Epithelial cell of esophagus (primary cell): ENCODE measurements at regions not wholly inside any gene's neighbourhood (a gene's known extent, or its start where the extent isn't known, plus 50 kb on each side); places are given as distances from the start of the nearest gene placed in this dataset.

Experiments
- DNase-seq: peaks from one replicate; pipeline ENCODE4 v3.0.0; 2010; ENCODE audit warnings: low read depth
- H3K4me3 ChIP-seq: 2 replicates; pipeline ENCODE4 v1.5.1; 2011; ENCODE audit warnings: mild to moderate bottlenecking, low read length, control low read depth
- TF ChIP-seq, protein P1 (sequence below): IDR thresholded peaks from 2 replicates; pipeline ENCODE4 v1.5.1; 2011; ENCODE audit warnings: low read depth, mild to moderate bottlenecking, low read length, control low read depth, inconsistent platforms; ENCODE audit not compliant: insufficient read depth; ENCODE audit errors: missing control alignments

DNA sequence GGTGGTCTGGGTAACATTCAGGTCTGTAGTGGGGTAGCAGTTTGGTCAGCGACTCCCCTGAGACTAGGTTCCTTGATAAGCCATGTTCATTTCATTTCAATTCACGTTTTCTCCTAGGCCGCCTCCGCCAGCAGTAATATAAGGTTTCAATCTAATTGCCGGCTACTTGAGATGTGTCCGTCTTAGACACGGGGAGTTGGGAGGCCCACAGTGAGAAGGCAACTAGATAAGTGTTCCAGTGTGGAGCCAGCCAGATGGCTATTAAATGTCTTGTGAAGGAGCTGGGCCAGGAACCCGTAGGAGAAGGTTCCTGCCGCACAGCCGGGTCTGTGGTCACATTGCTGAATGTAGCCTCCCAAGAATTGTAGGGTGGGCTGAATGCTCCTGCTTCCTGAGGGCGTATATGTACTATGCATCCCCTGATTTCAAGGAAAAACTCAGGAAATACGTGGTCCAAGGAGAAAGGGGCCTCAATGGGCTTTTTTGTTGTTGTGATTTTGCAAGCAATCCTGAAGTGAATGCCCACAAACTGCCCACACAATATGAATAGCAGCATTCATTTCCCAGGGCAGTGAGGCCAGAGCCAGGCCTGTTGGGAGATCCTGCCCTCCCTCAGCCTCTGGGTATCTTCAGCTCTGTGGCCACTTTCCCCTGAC is 220.6 kb upstream of the RPL34 start:
- H3K4me3 ChIP-seq, result no peak overlapping the region
- no peak for DNase-seq
- TF ChIP-seq, protein P1, sequence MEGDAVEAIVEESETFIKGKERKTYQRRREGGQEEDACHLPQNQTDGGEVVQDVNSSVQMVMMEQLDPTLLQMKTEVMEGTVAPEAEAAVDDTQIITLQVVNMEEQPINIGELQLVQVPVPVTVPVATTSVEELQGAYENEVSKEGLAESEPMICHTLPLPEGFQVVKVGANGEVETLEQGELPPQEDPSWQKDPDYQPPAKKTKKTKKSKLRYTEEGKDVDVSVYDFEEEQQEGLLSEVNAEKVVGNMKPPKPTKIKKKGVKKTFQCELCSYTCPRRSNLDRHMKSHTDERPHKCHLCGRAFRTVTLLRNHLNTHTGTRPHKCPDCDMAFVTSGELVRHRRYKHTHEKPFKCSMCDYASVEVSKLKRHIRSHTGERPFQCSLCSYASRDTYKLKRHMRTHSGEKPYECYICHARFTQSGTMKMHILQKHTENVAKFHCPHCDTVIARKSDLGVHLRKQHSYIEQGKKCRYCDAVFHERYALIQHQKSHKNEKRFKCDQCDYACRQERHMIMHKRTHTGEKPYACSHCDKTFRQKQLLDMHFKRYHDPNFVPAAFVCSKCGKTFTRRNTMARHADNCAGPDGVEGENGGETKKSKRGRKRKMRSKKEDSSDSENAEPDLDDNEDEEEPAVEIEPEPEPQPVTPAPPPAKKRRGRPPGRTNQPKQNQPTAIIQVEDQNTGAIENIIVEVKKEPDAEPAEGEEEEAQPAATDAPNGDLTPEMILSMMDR, result no peak

GRCh38 chr4:108398836-108399235 is 221.5 kb upstream of the RPL34 start:
- H3K4me3 ChIP-seq, result no peak overlapping the region
- DNase-seq, result no peak
- TF ChIP-seq, protein P1, result no peak

- TF ChIP-seq, protein P1, result no peak
- DNase-seq, result peak; percentile 26
- no peak overlapping the region for H3K4me3 ChIP-seq
Measured at GRCh38 chr4:108398316-108398715, 222.1 kb upstream of the RPL34 start.

- H3K4me3 ChIP-seq, result no peak overlapping the region
- TF ChIP-seq, protein P1, result no peak
- DNase-seq, result no peak
Measured at GRCh38 chr4:108397850-108398249, 222.5 kb upstream of the RPL34 start.

- TF ChIP-seq, protein P1, result no peak
- H3K4me3 ChIP-seq, result no peak overlapping the region
- DNase-seq, result peak; percentile 24
Measured at GRCh38 chr4:108396900-108397497, 223.4 kb upstream of the RPL34 start.

GRCh38 chr4:108395786-108396185 is 224.6 kb upstream of the RPL34 start:
- DNase-seq, result no peak
- TF ChIP-seq, protein P1, result no peak
- no peak overlapping the region for H3K4me3 ChIP-seq
